Ascending aorta (tissue), 2 donors: ENCODE measurements at regions not wholly inside any gene's neighbourhood (a gene's known extent, or its start where the extent isn't known, plus 50 kb on each side); places are given as distances from the start of the nearest gene placed in this dataset.
"Not testable (repeated sequence)": the region's sequence is repeated elsewhere in the genome, so short reads cannot be mapped to it uniquely, and the experiment has no call there.

Source experiments
- DNase-seq, 2 donors: peaks; one replicate each; pipeline ENCODE4 v3.0.0-alpha.2; 2019; ENCODE audit warnings: low spot score in 2 of 2
- H3K27ac ChIP-seq, 2 donors: fragments of 200-600 bp; sonication (generic); one replicate each; pipeline ENCODE4 v1.5.1; 2016 to 2017; ENCODE audit warnings: mild to moderate bottlenecking in 1 of 2
- H3K27me3 ChIP-seq: fragments of 200-600 bp; sonication (generic); one replicate; pipeline ENCODE4 v1.5.1; 2017
- H3K36me3 ChIP-seq, 2 donors: fragments of 200-600 bp; sonication (generic); one replicate each; pipeline ENCODE4 v1.5.1; 2016
- H3K4me1 ChIP-seq, 2 donors: fragments of 200-600 bp; sonication (generic); one replicate each; pipeline ENCODE4 v1.5.1; 2016 to 2017; ENCODE audit warnings: mild to moderate bottlenecking in 1 of 2
- H3K4me3 ChIP-seq, 2 donors: fragments of 200-600 bp; sonication (generic); one replicate each; pipeline ENCODE4 v1.5.1; 2016 to 2017; ENCODE audit warnings: mild to moderate bottlenecking in 1 of 2
- H3K9me3 ChIP-seq, 2 donors: fragments of 200-600 bp; sonication (generic); one replicate each; pipeline ENCODE4 v1.5.1; 2016
- CTCF ChIP-seq, 3 experiments: fragments of 200-600 bp in 2 of 3; fragments of 450-650 bp in 1 of 3; sonication (generic) in 2 of 3; IDR thresholded peaks; one replicate each; pipeline ENCODE4 v1.5.1; 2016 to 2019; ENCODE audit warnings: antibody characterized with exemption in 3 of 3, mild to moderate bottlenecking in 1 of 3, moderate library complexity in 1 of 3
- intact Hi-C: fragments of 100-400 bp; cut with DNase I; formaldehyde crosslinking; loops from one replicate; pipeline ENCODE4 v1.15.1; 2023

- H3K27me3 ChIP-seq, H3K27ac ChIP-seq, H3K4me3 ChIP-seq, H3K4me1 ChIP-seq, H3K9me3 ChIP-seq, intact Hi-C loops, H3K36me3 ChIP-seq, DNase-seq: not testable (repeated sequence)
- peak in 1 of 3 experiments; percentile 26 for TF ChIP-seq CTCF (IDR thresholded peaks at IDR 0.05)
Observed at GRCh38 chr2:238618494-238619283, 192.0 kb downstream of the ASB1 start.

GRCh38 chr2:238627899-238628298 is 201.2 kb downstream of the ASB1 start:
- H3K27me3 ChIP-seq = no peaks in the 10 kb centered on the region
- TF ChIP-seq CTCF (IDR thresholded peaks at IDR 0.05) = no peak
- H3K4me3 ChIP-seq = no peak overlapping the region
- intact Hi-C loops = no loop called here
- H3K27ac ChIP-seq = no peak overlapping the region
- H3K36me3 ChIP-seq = no peaks in the 10 kb centered on the region
- H3K9me3 ChIP-seq = no peaks in the 10 kb centered on the region
- H3K4me1 ChIP-seq = no peaks in the 10 kb centered on the region
- DNase-seq = no peak

GRCh38 chr2:238629064-238629463 is 202.3 kb downstream of the ASB1 start:
- no peaks in the 10 kb centered on the region for H3K9me3 ChIP-seq
- no peak for TF ChIP-seq CTCF (IDR thresholded peaks at IDR 0.05)
- intact Hi-C loops = no loop called here
- DNase-seq = no peak
- no peaks in the 10 kb centered on the region for H3K27me3 ChIP-seq
- H3K36me3 ChIP-seq = no peaks in the 10 kb centered on the region
- no peaks in the 10 kb centered on the region for H3K4me1 ChIP-seq
- no peak overlapping the region for H3K27ac ChIP-seq
- H3K4me3 ChIP-seq = no peak overlapping the region

GRCh38 chr2:238631491-238632180 is 204.9 kb downstream of the ASB1 start:
- intact Hi-C loops = no loop called here
- Histone ChIP-seq H3K9me3 (no peaks in the 10 kb centered on the region), H3K27me3 (no peaks in the 10 kb centered on the region), H3K4me3 (no peak overlapping the region), H3K27ac (no peak overlapping the region), H3K4me1 (no peaks in the 10 kb centered on the region), H3K36me3 (no peaks in the 10 kb centered on the region)
- DNase-seq = no peak
- no peak for TF ChIP-seq CTCF (IDR thresholded peaks at IDR 0.05)

- intact Hi-C loops = no loop called here
- Histone ChIP-seq H3K27me3 (no peaks in the 10 kb centered on the region), H3K9me3 (no peaks in the 10 kb centered on the region), H3K4me1 (no peaks in the 10 kb centered on the region), H3K27ac (no peak overlapping the region), H3K36me3 (no peaks in the 10 kb centered on the region), H3K4me3 (no peak overlapping the region)
- TF ChIP-seq CTCF (IDR thresholded peaks at IDR 0.05) = no peak
- DNase-seq = no peak
Observed at GRCh38 chr2:238632181-238633060, 205.7 kb downstream of the ASB1 start.
